Activated CD4-positive, alpha-beta T cell treated with anti-CD3 and anti-CD28 coated beads, Interleukin-2, amount 10 ng/mL, durations not matched to agents 24 days and 14 days (primary cell): ENCODE measurements at regions not wholly inside any gene's neighbourhood (a gene's known extent, or its start where the extent isn't known, plus 50 kb on each side); places are given as distances from the start of the nearest gene placed in this dataset.

Experiments used
- DNase-seq: peaks from one replicate; pipeline ENCODE4 v3.0.0; 2022
- H3K27ac Mint-ChIP-seq: one replicate; pipeline ENCODE4 v1.8.0; 2022; ENCODE audit warnings: mild to moderate bottlenecking, mixed read lengths
- H3K27me3 Mint-ChIP-seq: one replicate; pipeline ENCODE4 v1.8.0; 2022; ENCODE audit warnings: mixed read lengths
- H3K36me3 Mint-ChIP-seq: one replicate; pipeline ENCODE4 v1.8.0; 2022; ENCODE audit warnings: low read depth, mild to moderate bottlenecking, mixed read lengths
- H3K4me1 Mint-ChIP-seq: one replicate; pipeline ENCODE4 v1.8.0; 2021; ENCODE audit warnings: mixed read lengths
- H3K4me3 Mint-ChIP-seq: one replicate; pipeline ENCODE4 v1.8.0; 2022; ENCODE audit warnings: mild to moderate bottlenecking, moderate library complexity, mixed read lengths
- H3K9me3 Mint-ChIP-seq: one replicate; pipeline ENCODE4 v1.8.0; 2021; ENCODE audit warnings: mixed read lengths
- intact Hi-C: fragments of 100-400 bp; cut with micrococcal nuclease; formaldehyde crosslinking; loops from one replicate; pipeline ENCODE4 v1.15.1; 2023

DNA sequence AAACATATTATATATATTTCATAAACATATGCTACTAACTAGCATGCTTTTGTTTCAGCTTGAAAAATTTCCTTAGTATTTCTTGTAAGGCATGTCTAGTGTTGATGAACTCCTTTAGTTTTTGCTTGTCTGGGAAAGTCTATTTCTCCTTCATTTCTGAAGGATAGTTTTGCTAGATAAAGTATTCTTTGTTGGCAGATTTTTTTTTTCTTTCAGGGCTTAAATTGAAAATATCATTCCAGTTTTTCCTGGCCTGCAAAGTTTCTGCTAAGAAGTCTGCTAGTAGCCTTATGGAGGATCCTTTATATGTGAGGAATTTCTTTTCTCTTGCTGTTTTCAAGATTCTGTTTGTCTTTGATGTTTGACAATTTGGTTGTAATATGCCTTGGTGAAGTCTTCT, 183.5 kb downstream of the SLC4A3 start:
- intact Hi-C loops, result no loop called here
- no peak for DNase-seq
- Mint-ChIP-seq H3K9me3 (peaks cover 4% of the 10 kb centered on the region), H3K4me3 (no peak overlapping the region), H3K36me3 (no peaks in the 10 kb centered on the region), H3K27ac (no peak overlapping the region), H3K27me3 (no peaks in the 10 kb centered on the region), H3K4me1 (no peaks in the 10 kb centered on the region)

DNA sequence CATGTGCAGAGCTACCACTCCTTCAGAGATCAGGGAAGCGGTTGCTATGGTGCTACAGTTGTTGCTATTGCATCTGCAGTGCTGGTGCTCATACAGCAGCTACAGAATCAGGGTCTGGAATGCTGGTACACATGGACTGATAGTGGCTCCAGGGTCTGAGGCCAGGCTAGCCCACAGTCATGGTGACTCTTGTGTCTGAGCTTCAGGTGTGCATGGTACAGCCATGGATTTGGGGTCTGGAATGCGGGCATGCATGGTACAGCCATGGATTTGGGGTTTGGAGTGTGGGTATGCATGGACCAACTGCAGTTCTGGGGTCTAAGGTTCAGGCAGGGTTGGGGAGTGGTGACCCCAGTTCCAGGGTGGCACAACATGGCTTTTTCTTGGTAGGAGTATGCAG, 185.2 kb downstream of the SLC4A3 start:
- no peak overlapping the region for H3K27ac Mint-ChIP-seq
- H3K4me1 Mint-ChIP-seq, result no peaks in the 10 kb centered on the region
- no peak overlapping the region for H3K4me3 Mint-ChIP-seq
- intact Hi-C loops, result no loop called here
- no peak for DNase-seq
- no peaks in the 10 kb centered on the region for H3K36me3 Mint-ChIP-seq
- H3K9me3 Mint-ChIP-seq, result peaks cover 4% of the 10 kb centered on the region
- no peaks in the 10 kb centered on the region for H3K27me3 Mint-ChIP-seq

DNA sequence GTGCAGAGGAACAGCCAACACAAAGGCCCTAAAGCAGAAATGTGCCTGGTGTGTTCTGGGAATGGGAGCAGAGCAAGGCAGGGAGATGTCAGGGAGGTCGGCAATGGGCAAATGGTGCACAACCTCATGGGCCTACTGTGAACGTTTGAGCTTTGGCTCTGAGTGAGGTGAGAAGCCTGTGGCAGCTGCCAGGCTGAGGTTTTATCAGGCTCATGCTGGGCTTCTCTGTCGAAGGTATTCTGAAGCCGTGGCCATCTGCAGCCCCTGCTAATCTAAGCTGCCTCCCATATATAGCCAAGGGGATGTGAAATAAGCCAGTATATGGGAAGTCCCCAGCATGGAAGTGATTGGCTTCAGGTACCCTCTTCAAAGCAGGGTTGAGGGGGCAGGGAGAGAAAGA, 193.3 kb downstream of the SLC4A3 start:
- no peaks in the 10 kb centered on the region for H3K27me3 Mint-ChIP-seq
- H3K27ac Mint-ChIP-seq, result no peak overlapping the region
- no peak overlapping the region for H3K4me3 Mint-ChIP-seq
- no peaks in the 10 kb centered on the region for H3K4me1 Mint-ChIP-seq
- no peaks in the 10 kb centered on the region for H3K36me3 Mint-ChIP-seq
- intact Hi-C loops, result no loop called here
- no peak for DNase-seq
- H3K9me3 Mint-ChIP-seq, result no peaks in the 10 kb centered on the region

DNA sequence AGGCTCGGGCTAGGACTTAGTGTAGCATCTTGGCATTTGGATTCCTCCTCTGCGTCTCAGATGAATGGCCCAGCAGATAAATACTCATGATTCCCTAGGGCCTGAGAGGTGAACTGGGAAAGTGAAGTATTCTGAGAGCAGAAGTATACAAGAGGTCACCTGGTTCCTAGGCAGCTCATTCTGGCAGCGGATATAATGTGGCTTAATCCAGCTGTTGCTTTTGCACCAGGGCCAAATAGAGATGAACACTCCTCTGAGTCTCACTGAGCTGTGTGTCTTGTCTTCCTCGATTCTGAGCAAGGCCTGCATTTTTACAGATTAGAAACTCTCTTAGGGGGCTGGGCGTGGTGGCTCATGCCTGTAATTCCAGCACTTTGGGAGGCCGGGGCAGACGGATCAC, 196.1 kb downstream of the SLC4A3 start:
- H3K27ac Mint-ChIP-seq, result no peak overlapping the region
- H3K4me3 Mint-ChIP-seq, result no peak overlapping the region
- no peaks in the 10 kb centered on the region for H3K4me1 Mint-ChIP-seq
- no peaks in the 10 kb centered on the region for H3K9me3 Mint-ChIP-seq
- no peaks in the 10 kb centered on the region for H3K36me3 Mint-ChIP-seq
- peak; percentile 34 for DNase-seq
- H3K27me3 Mint-ChIP-seq, result no peaks in the 10 kb centered on the region
- intact Hi-C loops, result no loop called here

DNA sequence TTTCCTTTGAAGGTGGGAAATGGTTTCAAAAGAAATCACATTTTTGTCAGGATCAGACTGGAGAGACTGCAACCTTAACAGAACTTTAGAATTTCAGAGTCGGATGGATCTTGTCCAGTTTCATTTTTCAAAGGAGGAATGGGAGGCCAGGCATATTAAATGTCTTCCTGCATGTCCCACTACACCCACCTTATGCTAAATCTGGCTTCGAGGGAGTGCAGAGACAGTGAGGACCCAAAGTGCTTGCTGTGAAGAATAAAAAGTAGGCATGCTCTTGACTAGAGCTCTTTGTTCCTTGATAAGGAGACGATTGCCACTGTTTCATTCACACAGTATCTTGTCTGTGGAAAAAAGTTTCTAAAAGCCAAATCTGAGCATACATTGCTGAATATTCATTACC, 197.6 kb downstream of the SLC4A3 start:
- Mint-ChIP-seq H3K27ac (no peak overlapping the region), H3K36me3 (no peaks in the 10 kb centered on the region), H3K9me3 (no peaks in the 10 kb centered on the region), H3K27me3 (no peaks in the 10 kb centered on the region), H3K4me3 (no peak overlapping the region), H3K4me1 (no peaks in the 10 kb centered on the region)
- intact Hi-C loops, result no loop called here
- no peak for DNase-seq

DNA sequence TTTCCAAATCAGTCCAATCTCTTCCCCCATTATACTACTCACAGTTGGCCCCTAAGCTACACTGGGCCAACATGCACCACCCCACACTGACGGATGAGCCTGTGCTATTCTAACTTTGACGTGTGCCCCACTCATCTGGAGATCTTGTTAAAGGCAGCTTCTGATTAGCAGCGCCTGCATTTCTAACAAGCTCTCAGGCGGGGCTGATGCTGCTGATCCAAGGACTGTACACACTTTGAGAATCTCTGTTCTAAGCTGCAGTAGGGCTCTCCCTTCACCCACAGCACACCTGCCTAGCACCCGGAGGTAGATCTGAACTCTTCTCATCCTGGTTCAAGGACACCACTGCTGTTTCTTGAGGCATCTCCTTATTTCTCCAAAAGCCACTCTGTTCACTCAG, 200.7 kb downstream of the SLC4A3 start:
- H3K36me3 Mint-ChIP-seq, result no peaks in the 10 kb centered on the region
- no peaks in the 10 kb centered on the region for H3K9me3 Mint-ChIP-seq
- no peak overlapping the region for H3K27ac Mint-ChIP-seq
- H3K4me1 Mint-ChIP-seq, result no peaks in the 10 kb centered on the region
- H3K27me3 Mint-ChIP-seq, result no peaks in the 10 kb centered on the region
- peak; percentile 35 for DNase-seq
- H3K4me3 Mint-ChIP-seq, result no peak overlapping the region
- intact Hi-C loops, result no loop called here

DNA sequence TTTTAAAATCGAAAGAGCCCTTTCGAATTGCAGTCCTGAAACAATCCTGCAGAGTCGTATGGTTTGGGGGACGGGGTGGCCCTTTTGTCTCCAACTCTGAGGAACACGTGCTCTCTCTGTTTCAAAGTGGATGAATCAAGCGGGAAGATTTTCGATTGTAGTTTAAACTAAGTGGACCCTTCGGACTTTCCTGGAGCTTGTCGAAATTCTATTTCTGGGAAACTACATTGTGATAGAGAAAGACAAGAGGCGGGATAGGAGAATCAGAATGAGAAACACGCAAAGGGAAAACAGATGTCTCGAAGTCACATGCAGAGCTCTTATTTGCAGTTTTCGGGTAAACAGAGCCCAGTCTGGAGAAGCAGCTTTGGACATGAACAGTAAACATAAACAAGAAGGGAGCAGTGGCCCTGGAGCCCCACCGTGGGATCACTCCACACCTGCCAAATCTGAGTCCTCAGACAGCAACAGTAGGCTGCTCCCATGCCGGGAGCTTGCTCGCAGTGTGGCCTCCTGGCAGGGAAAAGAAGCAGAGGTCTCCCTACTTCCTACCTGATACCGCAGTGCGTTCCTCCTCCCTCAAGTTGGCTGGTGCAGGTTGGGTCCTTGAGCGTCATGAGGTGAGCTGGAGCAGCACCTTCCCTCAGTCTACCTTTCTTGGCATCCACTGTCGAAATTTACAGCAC, 202.4 kb downstream of the SLC4A3 start:
- no peak overlapping the region for H3K27ac Mint-ChIP-seq
- no peaks in the 10 kb centered on the region for H3K9me3 Mint-ChIP-seq

DNA sequence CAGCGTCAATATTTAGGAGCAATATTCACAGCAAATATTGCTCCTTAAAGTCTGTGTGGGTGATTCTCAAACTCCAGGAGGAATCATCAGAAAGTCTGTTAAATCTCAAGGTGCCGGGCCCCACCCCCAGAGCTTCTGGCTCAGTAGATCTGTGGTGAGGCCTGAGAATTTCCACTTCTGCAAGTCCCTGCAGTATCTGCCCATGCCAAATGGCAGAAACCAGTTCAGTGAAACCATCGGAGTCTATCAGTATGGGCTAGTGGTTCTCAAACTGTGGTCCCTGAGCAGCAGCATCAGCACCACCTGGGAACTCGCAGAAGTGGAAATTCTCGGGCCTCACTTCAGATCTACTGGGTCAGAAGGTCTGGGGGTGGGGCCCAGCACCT, 202.9 kb downstream of the SLC4A3 start:
- H3K4me3 Mint-ChIP-seq, result no peak overlapping the region
- H3K36me3 Mint-ChIP-seq, result no peaks in the 10 kb centered on the region
- H3K4me1 Mint-ChIP-seq, result no peaks in the 10 kb centered on the region
- no peak overlapping the region for H3K27ac Mint-ChIP-seq
- intact Hi-C loops, result no loop called here
- H3K9me3 Mint-ChIP-seq, result no peaks in the 10 kb centered on the region
- no peaks in the 10 kb centered on the region for H3K27me3 Mint-ChIP-seq
- peak; percentile 29 for DNase-seq

More for the DNA sequence above, 202.4 kb downstream of the SLC4A3 start:
- DNase-seq, result peak; percentile 27
- Mint-ChIP-seq H3K36me3 (no peaks in the 10 kb centered on the region), H3K4me3 (no peak overlapping the region), H3K4me1 (no peaks in the 10 kb centered on the region), H3K27me3 (no peaks in the 10 kb centered on the region)
- intact Hi-C loops, result no loop called here

DNA sequence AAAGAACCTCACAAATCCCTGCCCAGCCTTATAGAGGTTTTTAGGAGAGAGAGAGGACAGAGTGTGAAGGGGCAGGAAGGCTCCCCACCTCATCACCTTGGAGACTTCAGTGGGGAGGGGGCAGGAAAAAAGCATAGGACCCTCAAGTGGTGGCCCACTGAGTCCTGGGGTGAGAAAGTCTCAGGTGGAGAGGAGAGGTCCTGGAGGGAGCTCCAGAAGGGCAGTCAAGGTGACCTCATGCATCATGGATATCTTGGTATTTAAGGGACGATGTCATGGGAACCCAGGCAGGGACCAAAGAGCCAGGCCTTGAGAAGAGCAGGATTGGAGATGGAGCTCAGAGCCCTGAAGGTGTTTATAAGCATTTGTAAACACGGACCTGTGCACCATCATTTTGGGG, 204.5 kb downstream of the SLC4A3 start:
- no peak overlapping the region for H3K4me3 Mint-ChIP-seq
- H3K36me3 Mint-ChIP-seq, result no peaks in the 10 kb centered on the region
- no peaks in the 10 kb centered on the region for H3K27me3 Mint-ChIP-seq
- intact Hi-C loops, result no loop called here
- H3K9me3 Mint-ChIP-seq, result no peaks in the 10 kb centered on the region
- no peaks in the 10 kb centered on the region for H3K4me1 Mint-ChIP-seq
- DNase-seq, result peak; percentile 27
- H3K27ac Mint-ChIP-seq, result no peak overlapping the region

DNA sequence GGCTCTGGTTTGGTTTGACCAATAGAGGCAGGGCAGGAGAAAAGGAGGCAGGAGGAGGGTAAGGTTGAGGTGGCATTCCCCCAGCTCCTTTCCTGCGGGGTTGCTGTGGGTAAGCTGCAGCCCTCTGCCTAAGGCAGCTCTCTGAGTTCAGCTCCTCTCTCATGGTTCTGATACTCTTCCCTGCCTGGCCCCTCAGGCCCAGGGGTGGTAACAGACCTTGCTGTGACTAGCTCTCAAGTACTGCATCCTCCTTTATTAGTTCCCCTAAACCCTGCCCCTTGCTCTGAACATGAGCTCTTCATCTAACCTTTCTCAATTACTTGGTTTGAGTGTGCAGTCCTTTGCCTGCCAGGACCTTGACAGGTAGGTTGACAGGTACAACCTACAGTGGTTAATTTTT, 205.5 kb downstream of the SLC4A3 start:
- H3K4me3 Mint-ChIP-seq, result no peak overlapping the region
- H3K27me3 Mint-ChIP-seq, result no peaks in the 10 kb centered on the region
- intact Hi-C loops, result no loop called here
- no peaks in the 10 kb centered on the region for H3K36me3 Mint-ChIP-seq
- no peak overlapping the region for H3K27ac Mint-ChIP-seq
- no peaks in the 10 kb centered on the region for H3K9me3 Mint-ChIP-seq
- DNase-seq, result peak; percentile 32
- no peaks in the 10 kb centered on the region for H3K4me1 Mint-ChIP-seq

DNA sequence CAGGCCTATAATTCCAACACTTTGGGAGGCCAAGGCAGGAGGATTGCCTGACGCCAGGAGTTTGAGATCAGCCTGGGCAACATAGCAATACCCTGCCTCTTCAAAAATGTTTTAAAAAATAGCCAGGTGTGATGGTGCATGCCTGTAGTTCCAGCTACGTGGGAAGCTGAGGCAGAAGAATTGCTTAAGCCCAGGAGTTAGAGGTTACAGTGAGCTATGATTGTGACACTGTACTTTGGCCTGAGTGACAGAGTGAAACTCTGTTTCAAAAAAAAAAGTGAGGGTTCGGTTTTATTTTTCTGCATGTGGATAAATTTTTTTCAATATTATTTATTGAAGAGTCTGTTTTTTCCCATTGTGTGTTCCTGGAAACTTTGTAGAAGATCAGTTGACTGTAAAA, 208.1 kb downstream of the SLC4A3 start:
- H3K9me3 Mint-ChIP-seq, result no peaks in the 10 kb centered on the region
- no peaks in the 10 kb centered on the region for H3K27me3 Mint-ChIP-seq
- no peaks in the 10 kb centered on the region for H3K36me3 Mint-ChIP-seq
- no peak for DNase-seq
- H3K27ac Mint-ChIP-seq, result no peak overlapping the region
- intact Hi-C loops, result no loop called here
- H3K4me3 Mint-ChIP-seq, result no peak overlapping the region
- no peaks in the 10 kb centered on the region for H3K4me1 Mint-ChIP-seq

DNA sequence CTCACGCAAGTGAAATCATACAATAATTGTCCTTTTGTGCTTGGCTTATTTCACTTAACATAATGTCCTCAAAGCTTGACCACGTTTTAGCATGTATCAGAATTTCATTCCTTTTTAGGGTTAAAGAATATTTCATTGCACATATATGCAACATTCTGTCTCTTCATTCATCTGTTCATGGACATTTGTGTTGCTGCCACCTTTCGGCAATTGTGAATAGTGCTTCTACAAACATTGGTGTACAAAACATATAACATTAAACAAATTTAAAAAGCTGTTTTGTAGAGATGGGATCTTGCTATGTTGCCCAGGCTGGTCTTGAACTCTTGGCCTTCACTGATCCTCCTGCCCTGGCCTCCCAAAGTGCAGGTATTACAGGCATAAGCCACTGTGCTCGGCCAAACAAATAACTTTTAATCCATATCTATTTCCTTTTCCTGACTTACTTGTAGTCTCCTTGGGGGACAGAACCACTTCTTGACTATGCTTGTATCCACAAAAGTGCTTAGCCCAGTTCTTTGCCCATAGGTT, 209.3 kb downstream of the SLC4A3 start:
- Mint-ChIP-seq H3K27ac (no peak overlapping the region), H3K36me3 (no peaks in the 10 kb centered on the region), H3K4me3 (no peak overlapping the region), H3K27me3 (no peaks in the 10 kb centered on the region), H3K9me3 (no peaks in the 10 kb centered on the region), H3K4me1 (no peaks in the 10 kb centered on the region)
- DNase-seq, result no peak
- intact Hi-C loops, result no loop called here

DNA sequence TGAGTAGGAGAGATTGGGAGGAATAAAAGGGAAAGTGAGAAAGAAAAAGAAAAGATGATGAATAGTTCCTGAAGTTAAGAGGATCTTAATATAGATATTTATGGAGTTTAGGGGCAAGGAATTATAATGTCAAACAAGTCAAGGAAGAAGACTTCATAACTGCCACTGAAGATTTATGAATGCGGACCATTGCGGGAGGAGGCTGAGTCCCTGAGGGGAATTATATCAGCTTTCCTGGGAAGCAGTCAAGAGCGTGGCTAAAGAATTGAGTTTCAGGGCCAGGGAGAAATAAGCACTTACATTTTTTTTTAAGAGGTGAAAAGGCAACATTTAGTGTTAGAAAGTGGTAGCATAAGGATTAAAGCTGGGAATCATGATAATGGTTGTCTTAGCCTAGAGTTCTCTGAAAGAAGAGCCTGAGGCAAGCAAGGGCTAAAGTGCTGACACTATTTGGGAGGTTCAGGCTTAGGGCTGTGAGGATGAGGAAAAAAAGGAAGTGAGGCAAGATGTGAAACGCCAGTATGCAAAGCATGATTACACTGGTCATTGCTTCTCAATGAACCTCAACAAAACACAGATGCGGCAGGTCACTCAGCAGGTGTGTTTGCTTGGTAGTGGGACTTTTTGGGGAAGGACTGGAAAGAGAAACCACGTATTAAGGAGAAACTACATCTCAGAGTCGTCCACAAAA, 217.1 kb downstream of the SLC4A3 start:
- Mint-ChIP-seq H3K4me3 (no peak overlapping the region), H3K27ac (no peak overlapping the region), H3K36me3 (no peaks in the 10 kb centered on the region), H3K9me3 (no peaks in the 10 kb centered on the region), H3K4me1 (no peaks in the 10 kb centered on the region), H3K27me3 (no peaks in the 10 kb centered on the region)
- intact Hi-C loops, result no loop called here
- DNase-seq, result no peak

DNA sequence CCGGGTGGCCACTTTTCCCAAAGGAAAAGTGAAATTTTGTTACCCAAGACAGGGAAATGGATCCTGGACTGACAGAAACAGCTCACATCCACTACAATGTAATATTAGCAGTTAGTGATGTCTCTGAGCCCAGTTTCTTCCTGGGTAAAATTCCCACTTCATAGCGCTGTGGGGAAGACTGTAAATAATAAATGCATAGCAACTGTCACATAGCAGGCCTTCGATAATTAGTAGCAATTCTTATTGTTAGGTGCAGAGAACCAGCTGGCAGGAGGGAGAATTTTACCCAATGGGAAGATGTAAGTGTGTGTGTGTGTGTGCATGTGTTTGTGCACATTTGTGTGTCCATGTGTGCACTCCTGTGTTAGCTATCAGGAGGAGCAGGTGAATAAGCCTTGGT, 221.5 kb downstream of the SLC4A3 start:
- H3K27ac Mint-ChIP-seq, result no peak overlapping the region
- H3K36me3 Mint-ChIP-seq, result no peaks in the 10 kb centered on the region
- DNase-seq, result no peak
- no peaks in the 10 kb centered on the region for H3K4me1 Mint-ChIP-seq
- no peaks in the 10 kb centered on the region for H3K9me3 Mint-ChIP-seq
- H3K4me3 Mint-ChIP-seq, result no peak overlapping the region
- intact Hi-C loops, result no loop called here
- peaks cover 4% of the 10 kb centered on the region for H3K27me3 Mint-ChIP-seq

DNA sequence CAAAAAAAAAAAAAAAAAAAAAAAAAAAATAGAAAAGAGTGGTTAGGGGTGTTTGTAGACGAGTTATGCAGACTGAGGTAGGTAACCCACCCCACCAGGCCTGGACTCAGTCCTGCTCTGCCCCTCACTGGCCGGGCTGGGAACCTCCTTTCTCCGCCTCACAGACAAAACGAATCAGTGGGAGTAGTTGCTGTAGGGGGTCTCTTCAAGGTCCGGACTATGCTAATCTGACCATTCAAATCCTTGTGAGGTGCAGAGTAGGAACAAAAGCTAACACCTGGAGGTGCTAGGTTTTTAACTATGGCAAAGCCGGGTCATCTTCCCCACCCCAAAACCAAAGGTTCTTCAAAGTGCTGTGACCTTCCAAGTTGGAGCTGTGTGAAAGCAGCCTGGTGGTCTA, 223.7 kb downstream of the SLC4A3 start:
- Mint-ChIP-seq H3K9me3 (no peaks in the 10 kb centered on the region), H3K36me3 (no peaks in the 10 kb centered on the region)
- intact Hi-C loops, result no loop called here

More for the DNA sequence above, 223.7 kb downstream of the SLC4A3 start:
- DNase-seq, result no peak
- Mint-ChIP-seq H3K4me3 (no peak overlapping the region), H3K27ac (no peak overlapping the region), H3K4me1 (no peaks in the 10 kb centered on the region), H3K27me3 (peaks cover 4% of the 10 kb centered on the region)
